ENCODE measurements at regions not wholly inside any gene's neighbourhood (a gene's known extent, or its start where the extent isn't known, plus 50 kb on each side); places are given as distances from the start of the nearest gene placed in this dataset.

- TF ChIP-seq CTCF (IDR thresholded peaks at IDR 0.05; ENCODE audit: insufficient read depth, low read depth, low read length) (no peak), EZH2 (IDR thresholded peaks at IDR 0.05; ENCODE audit: insufficient read depth, low read length) (no peak)
These were observed 125.4 kb upstream of the ANKH start for GRCh38 chr5:14996997-14997396.

Measured in astrocyte (in vitro differentiated cells and primary cell).